Omental fat pad (tissue), 3 donors: ENCODE measurements at regions not wholly inside any gene's neighbourhood (a gene's known extent, or its start where the extent isn't known, plus 50 kb on each side); places are given as distances from the start of the nearest gene placed in this dataset.
"Not testable (repeated sequence)": the region's sequence is repeated elsewhere in the genome, so short reads cannot be mapped to it uniquely, and the experiment has no call there.

Experiments used
- ATAC-seq: fragments of 150-250 bp; one replicate; pipeline ENCODE4 v1.9.1; 2016; ENCODE audit warnings: mild to moderate bottlenecking, moderate library complexity; ENCODE audit not compliant: low FRiP score
- DNase-seq: peaks from one replicate; pipeline ENCODE4 v3.0.0-alpha.2; 2019; ENCODE audit warnings: low spot score
- CTCF ChIP-seq, 3 donors: fragments of 450-650 bp; IDR thresholded peaks; one replicate each; pipeline ENCODE4 v1.5.1; 2016 to 2017; ENCODE audit warnings: antibody characterized with exemption in 3 of 3, mild to moderate bottlenecking in 3 of 3, moderate library complexity in 2 of 3

GRCh38 chr14:87043667-87044200 is 949.2 kb downstream of the GALC start:
- no peak for TF ChIP-seq CTCF (IDR thresholded peaks at IDR 0.05)
- no peak for ATAC-seq
- no peak for DNase-seq

GRCh38 chr14:87042354-87042753 is 950.6 kb downstream of the GALC start:
- TF ChIP-seq CTCF (IDR thresholded peaks at IDR 0.05) = no peak
- DNase-seq (no peak), ATAC-seq (no peak)

GRCh38 chr14:87041290-87042020 is 951.5 kb downstream of the GALC start:
- peak; percentile 60 for ATAC-seq
- DNase-seq = no peak
- TF ChIP-seq CTCF (IDR thresholded peaks at IDR 0.05) = no peak

DNA sequence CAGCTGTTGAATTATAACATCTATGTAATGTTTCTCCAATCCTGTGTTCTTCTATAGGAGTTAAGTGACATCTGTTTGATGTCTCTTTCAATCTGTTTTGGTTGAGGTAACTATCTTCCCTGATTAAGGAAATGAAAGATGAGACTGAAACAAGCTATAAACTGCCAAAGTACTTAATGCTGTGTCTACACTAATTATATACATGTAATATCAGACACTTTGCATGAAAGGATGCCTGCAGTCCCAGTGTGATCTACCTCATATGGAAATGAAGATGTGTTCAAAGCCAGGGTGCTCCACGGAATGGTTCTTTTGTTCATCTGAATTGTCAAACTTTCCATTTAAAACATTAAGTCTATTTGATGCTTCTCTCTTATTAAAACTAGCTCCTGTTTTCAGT is 958.3 kb downstream of the GALC start:
- ATAC-seq (no peak), DNase-seq (no peak)
- TF ChIP-seq CTCF (IDR thresholded peaks at IDR 0.05) = no peak

DNA sequence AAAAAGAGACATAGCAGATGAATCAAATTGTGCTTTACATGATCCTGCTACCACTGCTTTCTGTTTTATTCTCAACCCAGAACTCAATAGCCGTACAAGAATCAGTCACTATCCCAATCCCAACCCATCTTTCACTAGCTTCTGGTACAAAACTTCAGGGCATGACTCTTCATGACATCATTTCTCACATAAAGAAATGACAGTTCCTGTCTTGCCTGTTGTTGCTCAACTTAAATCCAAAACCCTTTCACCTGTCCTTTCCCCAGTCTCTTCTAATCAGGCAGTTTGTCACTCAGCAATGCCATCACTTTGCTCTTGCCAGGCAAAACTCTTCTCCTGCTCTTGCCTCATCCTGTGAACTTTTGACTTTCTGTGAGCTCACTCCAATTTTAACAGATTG is 962.8 kb downstream of the GALC start:
- DNase-seq (no peak), ATAC-seq (no peak)
- no peak for TF ChIP-seq CTCF (IDR thresholded peaks at IDR 0.05)

DNA sequence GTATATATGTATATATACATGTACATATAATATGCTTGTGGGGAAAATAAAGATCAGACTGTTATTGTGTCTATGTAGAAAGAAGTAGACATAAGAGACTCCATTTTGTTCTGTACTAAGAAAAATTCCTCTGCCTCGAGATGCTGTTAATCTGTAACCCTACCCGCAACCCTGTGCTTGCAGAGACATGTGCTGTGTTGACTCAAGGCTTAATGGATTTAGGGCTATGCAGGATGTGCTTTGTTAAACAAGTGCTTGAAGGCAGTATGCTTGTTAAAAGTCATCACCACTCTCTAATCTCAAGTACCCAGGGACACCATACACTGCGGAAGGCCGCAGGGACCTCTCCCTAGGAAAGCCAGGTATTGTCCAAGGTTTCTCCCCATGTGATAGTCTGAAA is 972.9 kb downstream of the GALC start:
- not testable (repeated sequence) for DNase-seq, ATAC-seq

GRCh38 chr14:87018294-87018693 is 974.7 kb downstream of the GALC start:
- ATAC-seq (no peak), DNase-seq (no peak)
- no peak for TF ChIP-seq CTCF (IDR thresholded peaks at IDR 0.05)
